PC-9 (cell line): ENCODE measurements at regions not wholly inside any gene's neighbourhood (a gene's known extent, or its start where the extent isn't known, plus 50 kb on each side); places are given as distances from the start of the nearest gene placed in this dataset.

Source experiments
- EZH2 ChIP-seq: fragments of 200-600 bp; sonication (generic); IDR thresholded peaks from 2 replicates; pipeline ENCODE4 v1.8.0; 2017; ENCODE audit warnings: antibody characterized with exemption, low read depth
- TF ChIP-seq, protein P1 (sequence below): fragments of 200-600 bp; sonication (generic); conservative IDR thresholded peaks from 2 replicates; pipeline ENCODE4 v1.6.1; 2017; ENCODE audit warnings: mixed run types, antibody characterized with exemption, mild to moderate bottlenecking, moderate library complexity

DNA sequence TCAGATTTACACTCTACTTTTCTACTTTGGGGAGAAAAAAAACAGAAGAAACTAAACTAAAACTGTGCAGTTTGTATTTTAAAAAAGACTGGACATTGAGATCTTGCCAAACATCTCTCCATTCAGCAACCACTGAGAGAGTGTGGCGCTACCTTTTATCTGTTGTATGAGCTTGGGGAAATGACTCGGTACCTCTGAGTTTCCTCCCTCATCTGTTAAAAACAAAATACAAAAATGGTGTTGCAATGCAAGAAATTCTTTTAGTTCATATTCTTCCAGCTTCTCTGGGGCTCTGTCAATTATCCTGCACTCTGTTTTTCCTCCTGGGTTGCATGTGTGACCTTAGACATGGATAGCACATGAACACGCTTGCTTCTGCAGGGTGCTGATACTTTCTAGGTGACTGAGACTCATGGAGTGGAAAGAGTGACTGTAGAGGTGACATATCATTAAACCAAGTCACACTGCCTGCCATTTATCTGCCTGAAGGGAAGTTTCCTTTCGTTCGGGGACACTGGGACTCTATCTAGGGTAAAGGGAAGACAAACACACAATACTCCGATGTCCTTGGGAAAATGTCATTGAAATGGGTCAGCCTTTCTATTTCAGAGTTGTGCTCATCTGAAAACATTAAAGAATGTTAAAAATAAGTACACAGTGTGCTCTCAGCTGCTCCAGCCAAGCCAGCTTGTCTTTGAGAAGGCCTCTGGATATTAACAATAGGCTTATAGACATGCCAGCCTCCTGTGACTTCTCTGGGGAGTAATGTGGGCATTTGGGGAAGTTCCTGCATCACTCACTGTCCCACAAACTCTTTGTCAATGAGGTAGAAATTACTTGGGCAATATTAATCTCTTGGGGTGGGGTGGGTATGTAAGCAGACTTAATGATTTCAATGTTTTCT lies 91.4 kb downstream of the TRIB2 start:
- TF ChIP-seq, protein P1, sequence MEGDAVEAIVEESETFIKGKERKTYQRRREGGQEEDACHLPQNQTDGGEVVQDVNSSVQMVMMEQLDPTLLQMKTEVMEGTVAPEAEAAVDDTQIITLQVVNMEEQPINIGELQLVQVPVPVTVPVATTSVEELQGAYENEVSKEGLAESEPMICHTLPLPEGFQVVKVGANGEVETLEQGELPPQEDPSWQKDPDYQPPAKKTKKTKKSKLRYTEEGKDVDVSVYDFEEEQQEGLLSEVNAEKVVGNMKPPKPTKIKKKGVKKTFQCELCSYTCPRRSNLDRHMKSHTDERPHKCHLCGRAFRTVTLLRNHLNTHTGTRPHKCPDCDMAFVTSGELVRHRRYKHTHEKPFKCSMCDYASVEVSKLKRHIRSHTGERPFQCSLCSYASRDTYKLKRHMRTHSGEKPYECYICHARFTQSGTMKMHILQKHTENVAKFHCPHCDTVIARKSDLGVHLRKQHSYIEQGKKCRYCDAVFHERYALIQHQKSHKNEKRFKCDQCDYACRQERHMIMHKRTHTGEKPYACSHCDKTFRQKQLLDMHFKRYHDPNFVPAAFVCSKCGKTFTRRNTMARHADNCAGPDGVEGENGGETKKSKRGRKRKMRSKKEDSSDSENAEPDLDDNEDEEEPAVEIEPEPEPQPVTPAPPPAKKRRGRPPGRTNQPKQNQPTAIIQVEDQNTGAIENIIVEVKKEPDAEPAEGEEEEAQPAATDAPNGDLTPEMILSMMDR = no peak
- no peak for TF ChIP-seq EZH2
